Astrocyte of the cerebellum (primary cell): ENCODE measurements at regions not wholly inside any gene's neighbourhood (a gene's known extent, or its start where the extent isn't known, plus 50 kb on each side); places are given as distances from the start of the nearest gene placed in this dataset.

ENCODE experiments used
- DNase-seq: peaks from one replicate; pipeline ENCODE4 v3.0.0-alpha.2; 2011; ENCODE audit warnings: low read depth
- H3K4me3 ChIP-seq: 2 replicates; pipeline ENCODE4 v1.5.1; 2011; ENCODE audit warnings: mild to moderate bottlenecking, low read depth, low read length, moderate library complexity
- CTCF ChIP-seq: IDR thresholded peaks from 2 replicates; pipeline ENCODE4 v1.5.1; 2012; ENCODE audit warnings: low read length, low read depth, moderate library complexity, mild to moderate bottlenecking; ENCODE audit errors: missing control alignments
- in situ Hi-C: cut with HindIII; loops from 2 replicates; pipeline ENCODE4 v1.10.0; 2017; ENCODE audit warnings: low sequenced_read_pairs

GRCh38 chr1:192959657-192960186, 99.4 kb downstream of the UCHL5 start:
- DNase-seq = no peak
- TF ChIP-seq CTCF = no peak
- in situ Hi-C loops = no loop called here
- no peak overlapping the region for H3K4me3 ChIP-seq
